ENCODE measurements at regions not wholly inside any gene's neighbourhood (a gene's known extent, or its start where the extent isn't known, plus 50 kb on each side); places are given as distances from the start of the nearest gene placed in this dataset.

DNA sequence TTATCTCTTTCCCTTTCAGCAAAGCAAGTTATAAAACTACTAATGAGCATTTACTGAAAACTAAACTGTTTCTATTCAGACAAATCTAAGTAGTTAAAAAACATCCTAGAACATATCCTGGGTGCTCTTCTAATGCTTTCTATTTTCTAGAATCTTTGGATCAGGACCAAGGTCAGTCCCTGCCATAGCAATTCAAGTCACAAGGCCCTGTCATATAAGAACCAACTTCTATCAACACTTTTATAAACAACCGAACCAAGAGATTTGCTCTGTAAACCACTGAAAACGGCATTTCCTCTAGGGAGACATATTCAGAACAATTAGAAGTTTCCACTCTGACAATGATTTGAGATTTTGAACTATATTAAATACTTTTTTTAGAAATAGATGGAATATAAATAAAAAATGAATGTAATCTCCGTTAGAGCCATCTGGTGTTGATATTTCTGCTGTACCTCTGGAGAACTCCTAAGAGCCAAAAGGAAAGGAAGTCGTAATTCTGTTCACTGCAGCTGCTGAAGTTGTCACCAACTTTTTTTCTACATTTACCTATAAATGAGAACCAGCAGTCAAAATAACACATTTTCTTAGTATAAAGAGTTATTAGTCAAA is 51.4 kb upstream of the LGSN start:
- Histone ChIP-seq H3K9me3 (ENCODE audit: control insufficient read depth, low read length) (no peaks in the 10 kb centered on the region), H3K27me3 (ENCODE audit: control insufficient read depth, insufficient read depth, low read length) (no peaks in the 10 kb centered on the region), H3K4me3 (ENCODE audit: low read length) (no peak overlapping the region), H3K36me3 (ENCODE audit: control insufficient read depth, insufficient read depth, low read length) (no peaks in the 10 kb centered on the region), H3K4me1 (ENCODE audit: control insufficient read depth, insufficient read depth, low read length) (no peaks in the 10 kb centered on the region), H3K9ac (ENCODE audit: low read length) (no peak overlapping the region)

GRCh38 chr6:63372951-63373533 is 53.3 kb upstream of the LGSN start:
- Histone ChIP-seq H3K9ac (ENCODE audit: low read length) (no peak overlapping the region), H3K4me1 (ENCODE audit: control insufficient read depth, insufficient read depth, low read length) (no peaks in the 10 kb centered on the region), H3K4me3 (ENCODE audit: low read length) (no peak overlapping the region), H3K27me3 (ENCODE audit: control insufficient read depth, insufficient read depth, low read length) (no peaks in the 10 kb centered on the region), H3K9me3 (ENCODE audit: control insufficient read depth, low read length) (no peaks in the 10 kb centered on the region), H3K36me3 (ENCODE audit: control insufficient read depth, insufficient read depth, low read length) (no peaks in the 10 kb centered on the region)

DNA sequence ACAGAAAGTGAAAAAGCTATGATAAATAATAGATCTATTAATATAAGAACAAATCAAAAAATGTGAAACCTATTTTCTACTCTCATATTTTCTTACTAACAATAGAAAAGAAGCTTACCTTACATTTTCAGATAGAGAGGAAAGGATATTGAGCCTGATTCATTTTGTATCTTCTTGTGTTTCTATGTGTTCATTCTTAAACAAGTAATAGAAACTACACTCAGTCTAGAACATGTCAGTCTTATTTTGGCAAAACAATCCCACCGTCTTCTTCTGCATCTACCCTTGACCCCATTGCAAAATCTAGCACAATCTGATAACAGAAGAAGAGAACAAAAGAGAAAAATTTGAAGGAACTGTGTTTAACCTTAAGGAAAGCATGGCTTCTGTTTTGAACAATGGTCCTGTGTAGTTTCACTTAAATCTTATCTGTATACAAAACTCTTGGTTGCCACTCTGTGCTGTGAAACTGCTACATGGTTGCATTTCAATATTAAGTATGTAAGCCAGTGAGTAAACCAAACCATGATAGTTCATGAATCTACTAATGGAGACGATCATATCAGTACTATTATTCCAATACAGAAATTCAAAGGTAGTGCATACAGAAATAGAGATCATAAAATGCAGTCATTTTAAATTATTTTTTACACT is 69.5 kb upstream of the LGSN start:
- Histone ChIP-seq H3K9ac (ENCODE audit: low read length) (no peak overlapping the region), H3K9me3 (ENCODE audit: control insufficient read depth, low read length) (no peaks in the 10 kb centered on the region), H3K4me3 (ENCODE audit: low read length) (no peak overlapping the region), H3K36me3 (ENCODE audit: control insufficient read depth, insufficient read depth, low read length) (no peaks in the 10 kb centered on the region), H3K27me3 (ENCODE audit: control insufficient read depth, insufficient read depth, low read length) (no peaks in the 10 kb centered on the region), H3K4me1 (ENCODE audit: control insufficient read depth, insufficient read depth, low read length) (peaks cover 11% of the 10 kb centered on the region)

- Histone ChIP-seq H3K36me3 (ENCODE audit: control insufficient read depth, insufficient read depth, low read length) (no peaks in the 10 kb centered on the region), H3K9ac (ENCODE audit: low read length) (no peak overlapping the region), H3K4me3 (ENCODE audit: low read length) (no peak overlapping the region), H3K27me3 (ENCODE audit: control insufficient read depth, insufficient read depth, low read length) (no peaks in the 10 kb centered on the region), H3K9me3 (ENCODE audit: control insufficient read depth, low read length) (no peaks in the 10 kb centered on the region), H3K4me1 (ENCODE audit: control insufficient read depth, insufficient read depth, low read length) (peaks cover 11% of the 10 kb centered on the region)
These were observed 71.6 kb upstream of the LGSN start for GRCh38 chr6:63391203-63391970.

DNA sequence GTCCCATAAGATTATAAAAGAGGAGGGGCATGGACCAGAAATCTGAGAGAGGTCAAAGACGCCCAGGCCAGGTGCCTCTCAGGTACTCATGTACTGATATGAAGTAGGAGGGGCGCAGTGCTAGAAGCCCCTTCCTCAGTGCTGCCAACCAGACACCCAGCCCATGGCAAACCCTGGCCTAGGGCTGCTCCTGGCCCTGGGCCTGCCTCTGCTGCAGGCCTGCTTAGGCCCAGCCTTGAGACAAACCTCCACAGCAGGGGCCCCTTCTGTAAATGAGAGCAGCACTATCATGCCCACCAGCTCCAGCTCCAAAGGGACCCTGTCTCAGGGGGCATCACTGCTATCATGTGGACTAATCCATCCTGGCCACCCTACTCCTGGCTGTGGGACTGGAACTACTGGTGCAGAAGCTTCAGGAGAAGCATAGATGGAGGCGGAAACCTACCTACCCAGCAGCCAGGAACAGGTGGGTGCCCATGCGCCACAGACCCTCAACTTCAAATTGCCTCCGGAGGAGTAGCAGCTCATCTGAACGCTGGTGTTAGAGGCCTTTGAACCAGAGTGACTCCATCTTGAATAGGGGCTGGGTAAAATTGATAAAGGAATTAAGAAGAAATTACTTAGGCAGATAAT is 72.4 kb upstream of the LGSN start:
- no peaks in the 10 kb centered on the region for H3K9me3 ChIP-seq (ENCODE audit: control insufficient read depth, low read length)
- no peak overlapping the region for H3K4me3 ChIP-seq (ENCODE audit: low read length)
- H3K9ac ChIP-seq (ENCODE audit: low read length): no peak overlapping the region
- H3K36me3 ChIP-seq (ENCODE audit: control insufficient read depth, insufficient read depth, low read length): no peaks in the 10 kb centered on the region
- no peaks in the 10 kb centered on the region for H3K27me3 ChIP-seq (ENCODE audit: control insufficient read depth, insufficient read depth, low read length)
- peaks cover 11% of the 10 kb centered on the region for H3K4me1 ChIP-seq (ENCODE audit: control insufficient read depth, insufficient read depth, low read length)

DNA sequence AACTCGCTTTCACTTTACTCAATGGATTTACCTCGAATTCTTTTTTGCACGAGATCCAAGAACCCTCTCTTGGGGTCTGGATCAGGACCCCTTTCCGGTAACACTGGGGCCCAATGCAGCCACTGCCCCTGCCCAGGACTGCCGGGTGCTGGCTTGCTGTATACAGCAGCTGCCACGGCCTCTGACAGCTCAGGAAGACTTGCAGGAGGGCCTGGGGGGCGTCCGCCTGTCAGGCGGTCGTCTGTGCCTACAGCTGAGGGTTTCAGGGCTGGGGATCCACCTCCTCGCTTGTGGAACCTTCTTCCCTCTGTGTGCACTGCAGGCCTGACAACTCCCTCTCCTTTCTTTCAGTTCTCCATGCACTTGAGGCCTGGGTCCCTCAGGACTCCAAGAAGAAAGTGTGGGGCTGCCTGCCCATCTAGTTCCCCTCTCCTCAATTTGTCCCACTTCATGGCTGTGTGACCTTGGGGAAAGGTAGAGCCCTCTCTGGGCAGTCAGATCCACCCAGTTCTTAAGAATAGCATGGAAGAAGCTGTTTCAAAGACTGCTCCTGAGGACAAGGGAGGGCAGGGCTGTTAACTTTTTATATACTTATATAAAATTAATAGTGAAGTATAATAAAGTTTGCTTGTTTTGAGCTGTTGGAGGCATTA is 75.0 kb upstream of the LGSN start:
- H3K4me3 ChIP-seq (ENCODE audit: low read length): no peak overlapping the region
- no peaks in the 10 kb centered on the region for H3K36me3 ChIP-seq (ENCODE audit: control insufficient read depth, insufficient read depth, low read length)
- H3K9ac ChIP-seq (ENCODE audit: low read length): no peak overlapping the region
- no peaks in the 10 kb centered on the region for H3K9me3 ChIP-seq (ENCODE audit: control insufficient read depth, low read length)
- H3K4me1 ChIP-seq (ENCODE audit: control insufficient read depth, insufficient read depth, low read length): peaks cover 11% of the 10 kb centered on the region
- H3K27me3 ChIP-seq (ENCODE audit: control insufficient read depth, insufficient read depth, low read length): no peaks in the 10 kb centered on the region

DNA sequence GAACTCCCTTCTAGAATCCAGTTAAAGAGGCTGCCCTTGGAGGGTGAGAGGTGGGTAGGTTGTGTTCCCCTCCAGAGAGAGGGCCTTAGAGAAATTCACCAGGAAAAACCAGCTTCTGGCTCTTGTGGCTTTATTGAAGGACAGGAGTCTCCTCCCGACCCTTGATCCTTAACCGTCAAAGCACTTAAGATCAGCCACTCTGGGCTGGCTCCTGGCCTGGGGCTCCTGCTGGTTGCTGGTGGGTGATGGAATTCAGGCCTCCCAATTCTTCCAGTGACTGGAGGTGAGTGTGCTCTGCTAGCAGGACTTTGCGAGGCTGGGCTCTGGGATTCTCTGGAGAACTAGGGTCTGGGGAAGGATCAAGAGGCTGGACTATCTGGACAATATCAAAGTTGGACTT is 75.6 kb upstream of the LGSN start:
- H3K36me3 ChIP-seq (ENCODE audit: control insufficient read depth, insufficient read depth, low read length): no peaks in the 10 kb centered on the region
- H3K9me3 ChIP-seq (ENCODE audit: control insufficient read depth, low read length): no peaks in the 10 kb centered on the region
- H3K27me3 ChIP-seq (ENCODE audit: control insufficient read depth, insufficient read depth, low read length): no peaks in the 10 kb centered on the region
- H3K4me3 ChIP-seq (ENCODE audit: low read length): no peak overlapping the region
- no peak overlapping the region for H3K9ac ChIP-seq (ENCODE audit: low read length)
- peaks cover 11% of the 10 kb centered on the region for H3K4me1 ChIP-seq (ENCODE audit: control insufficient read depth, insufficient read depth, low read length)

GRCh38 chr6:63403725-63404124 is 83.9 kb upstream of the LGSN start:
- Histone ChIP-seq H3K4me1 (ENCODE audit: control insufficient read depth, insufficient read depth, low read length) (no peaks in the 10 kb centered on the region), H3K4me3 (ENCODE audit: low read length) (no peak overlapping the region), H3K36me3 (ENCODE audit: control insufficient read depth, insufficient read depth, low read length) (no peaks in the 10 kb centered on the region), H3K9ac (ENCODE audit: low read length) (no peak overlapping the region), H3K27me3 (ENCODE audit: control insufficient read depth, insufficient read depth, low read length) (no peaks in the 10 kb centered on the region), H3K9me3 (ENCODE audit: control insufficient read depth, low read length) (no peaks in the 10 kb centered on the region)

GRCh38 chr6:63410435-63411426 is 90.9 kb upstream of the LGSN start:
- Histone ChIP-seq H3K4me3 (ENCODE audit: low read length) (no peak overlapping the region), H3K9me3 (ENCODE audit: control insufficient read depth, low read length) (no peaks in the 10 kb centered on the region), H3K4me1 (ENCODE audit: control insufficient read depth, insufficient read depth, low read length) (no peaks in the 10 kb centered on the region), H3K9ac (ENCODE audit: low read length) (no peak overlapping the region), H3K36me3 (ENCODE audit: control insufficient read depth, insufficient read depth, low read length) (no peaks in the 10 kb centered on the region), H3K27me3 (ENCODE audit: control insufficient read depth, insufficient read depth, low read length) (no peaks in the 10 kb centered on the region)

DNA sequence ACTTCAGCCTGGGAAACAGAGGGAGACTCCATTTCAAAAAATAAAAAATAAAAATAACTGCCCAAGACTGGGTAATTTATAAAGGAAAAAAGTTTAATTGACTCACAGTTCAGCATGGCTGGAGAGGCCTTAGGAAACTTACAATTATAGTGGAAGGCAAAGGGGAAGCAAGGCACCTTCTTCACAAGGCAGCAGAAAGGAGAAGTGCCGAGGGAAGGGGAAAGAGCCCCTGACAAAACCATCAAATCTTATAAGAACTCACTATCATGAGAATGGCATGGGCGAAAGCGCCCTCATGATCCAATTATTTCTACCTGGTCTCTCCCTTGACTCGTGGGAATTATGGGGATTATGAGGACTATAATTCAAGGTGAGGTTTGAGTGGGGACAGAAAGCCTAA is 95.5 kb upstream of the LGSN start:
- no peaks in the 10 kb centered on the region for H3K27me3 ChIP-seq (ENCODE audit: control insufficient read depth, insufficient read depth, low read length)
- H3K36me3 ChIP-seq (ENCODE audit: control insufficient read depth, insufficient read depth, low read length): no peaks in the 10 kb centered on the region
- no peaks in the 10 kb centered on the region for H3K9me3 ChIP-seq (ENCODE audit: control insufficient read depth, low read length)
- no peak overlapping the region for H3K9ac ChIP-seq (ENCODE audit: low read length)
- H3K4me3 ChIP-seq (ENCODE audit: low read length): no peak overlapping the region
- no peaks in the 10 kb centered on the region for H3K4me1 ChIP-seq (ENCODE audit: control insufficient read depth, insufficient read depth, low read length)

DNA sequence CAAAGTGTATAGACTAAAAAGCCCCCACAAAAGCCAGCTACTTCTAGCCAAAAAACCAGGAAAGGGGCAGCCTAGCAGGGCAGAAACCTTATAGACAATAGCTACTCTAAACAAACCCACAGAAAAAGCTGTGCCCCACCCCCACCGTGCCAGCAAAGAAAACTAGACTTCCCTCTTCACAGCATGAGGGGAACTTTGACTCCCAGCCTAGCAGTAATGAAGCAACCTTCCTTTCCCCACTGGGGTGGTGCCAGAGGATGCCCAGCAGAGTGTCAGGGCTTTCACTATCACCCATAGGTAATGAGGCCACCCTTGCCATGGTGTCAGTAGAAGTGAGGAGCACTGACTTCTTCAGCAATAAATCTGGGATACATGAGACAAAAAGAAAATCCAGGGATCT is 99.0 kb upstream of the LGSN start:
- Histone ChIP-seq H3K36me3 (ENCODE audit: control insufficient read depth, insufficient read depth, low read length) (no peaks in the 10 kb centered on the region), H3K27me3 (ENCODE audit: control insufficient read depth, insufficient read depth, low read length) (no peaks in the 10 kb centered on the region), H3K4me1 (ENCODE audit: control insufficient read depth, insufficient read depth, low read length) (no peaks in the 10 kb centered on the region), H3K9ac (ENCODE audit: low read length) (no peak overlapping the region), H3K9me3 (ENCODE audit: control insufficient read depth, low read length) (no peaks in the 10 kb centered on the region), H3K4me3 (ENCODE audit: low read length) (no peak overlapping the region)
